GM21515 (cell line): ENCODE measurements at regions not wholly inside any gene's neighbourhood (a gene's known extent, or its start where the extent isn't known, plus 50 kb on each side); places are given as distances from the start of the nearest gene placed in this dataset.
"Not testable (repeated sequence)": the region's sequence is repeated elsewhere in the genome, so short reads cannot be mapped to it uniquely, and the experiment has no call there.

Experiments used
- ATAC-seq: cut with Tn5 transposase; IDR thresholded peaks from one replicate; pipeline ENCODE4 v1.9.1; 2021; ENCODE audit not compliant: unreplicated experiment

DNA sequence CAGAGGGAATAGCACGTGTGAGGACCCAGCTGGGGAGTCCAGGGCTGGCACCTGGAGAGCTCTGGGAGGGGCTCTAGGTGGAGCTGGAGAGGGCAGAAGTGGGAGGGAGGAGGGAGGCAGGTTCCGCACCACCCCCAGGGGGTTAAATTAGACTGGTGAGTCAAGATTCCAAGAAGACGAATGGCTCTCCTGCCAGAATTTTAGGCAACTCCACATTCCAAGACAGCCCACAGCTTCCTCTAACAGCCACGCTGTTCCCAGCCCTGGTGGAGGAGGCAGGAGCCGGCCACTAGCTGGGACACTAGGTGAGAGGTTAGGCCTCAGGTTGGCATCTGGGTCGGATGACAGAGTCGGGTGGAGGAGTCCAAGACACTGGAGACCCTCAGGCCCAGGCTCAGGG, 60.2 kb downstream of the TFAP2C start:
- ATAC-seq: no peak

DNA sequence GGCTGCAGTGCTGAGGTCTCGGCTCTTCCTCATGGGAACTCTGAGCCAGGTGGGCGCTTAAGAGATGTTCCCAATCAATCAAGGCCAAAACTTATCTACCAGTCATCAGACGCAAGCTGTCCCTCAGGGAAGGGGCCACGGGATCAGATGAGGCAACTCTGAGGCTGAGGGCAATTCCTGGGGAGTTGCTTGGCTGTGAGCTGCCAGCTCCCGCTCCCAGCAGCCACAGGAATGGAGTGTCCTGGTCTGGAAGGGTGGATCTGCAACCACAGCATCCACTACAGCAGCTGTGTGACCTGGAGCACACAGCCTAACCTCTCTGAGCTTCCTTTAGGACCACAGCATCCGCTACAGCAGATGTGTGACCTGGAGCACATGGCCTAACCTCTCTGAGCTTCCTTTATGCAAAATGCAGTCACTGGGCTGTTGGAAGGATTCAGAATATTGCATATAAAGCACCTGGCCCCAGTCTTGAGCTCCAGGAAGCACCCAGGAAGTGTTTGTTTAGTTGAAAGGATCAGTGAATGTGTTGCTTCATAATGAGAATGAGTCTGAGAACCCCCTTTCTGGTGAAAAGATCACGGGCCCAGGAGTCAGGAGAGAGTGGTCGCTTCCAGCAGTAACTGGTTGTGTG, 60.9 kb downstream of the TFAP2C start:
- ATAC-seq: no peak

DNA sequence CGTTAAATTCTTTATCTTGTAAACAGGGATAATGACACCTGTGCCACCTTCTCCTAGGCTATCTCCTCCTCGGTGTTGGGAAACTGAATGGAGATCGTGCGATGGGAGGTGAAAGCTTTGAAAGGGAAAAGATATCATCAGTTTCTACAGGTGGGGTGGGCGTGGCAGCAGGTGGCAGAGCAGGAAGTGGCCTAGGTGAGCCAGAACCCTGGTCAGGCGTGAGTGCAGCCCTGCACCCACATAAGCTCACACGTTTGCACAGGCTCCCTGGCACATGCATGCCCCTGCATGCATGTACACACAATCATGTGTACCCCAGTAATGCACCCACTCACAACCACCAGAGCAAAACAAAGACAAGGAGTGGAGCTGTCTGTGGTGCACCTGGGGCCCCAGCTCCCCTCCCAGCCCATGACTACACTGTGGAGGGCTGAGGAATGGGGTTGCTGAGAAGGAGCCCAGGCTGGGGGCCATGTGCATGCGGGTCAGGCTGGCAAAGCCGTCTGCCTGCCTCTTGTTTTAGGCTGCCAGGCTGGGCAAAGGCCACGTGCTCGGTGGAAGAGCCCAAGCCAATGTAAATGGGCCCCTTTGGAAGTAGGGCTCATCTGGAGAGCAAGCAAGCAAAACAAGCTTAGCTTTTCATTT, 61.5 kb downstream of the TFAP2C start:
- no peak for ATAC-seq

DNA sequence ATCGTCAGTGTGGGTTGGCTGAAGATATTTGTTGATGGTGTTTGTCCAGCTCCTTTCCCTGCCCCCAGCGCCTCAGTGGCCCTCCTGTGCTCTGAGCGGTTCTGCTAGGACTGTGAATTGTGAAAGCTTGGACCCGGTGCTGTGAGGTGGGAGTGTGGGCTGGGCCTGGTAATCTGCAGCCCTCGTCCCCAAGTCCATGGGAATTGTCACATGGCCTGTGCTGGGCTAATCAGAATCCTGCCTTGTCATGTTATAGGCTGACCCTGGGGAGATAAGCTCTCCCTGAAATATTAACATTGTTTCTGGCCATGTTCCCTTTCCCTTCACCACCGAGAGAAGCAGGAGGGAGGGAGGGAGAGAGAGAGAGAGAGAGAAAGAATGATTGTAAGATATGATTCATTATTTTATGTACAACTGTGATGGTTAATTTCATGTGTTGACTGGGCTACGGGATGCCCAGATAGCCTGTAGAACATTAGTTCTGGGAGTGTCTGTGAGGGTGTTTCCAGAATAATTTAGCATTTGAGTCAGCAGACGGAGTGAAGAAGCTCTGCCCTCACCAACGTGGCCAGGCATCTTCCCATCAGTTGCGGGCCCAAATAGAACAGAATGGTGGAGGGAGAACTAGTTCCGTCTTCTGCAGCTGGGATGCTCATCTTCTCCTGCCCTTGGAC, 62.4 kb downstream of the TFAP2C start:
- no peak for ATAC-seq

DNA sequence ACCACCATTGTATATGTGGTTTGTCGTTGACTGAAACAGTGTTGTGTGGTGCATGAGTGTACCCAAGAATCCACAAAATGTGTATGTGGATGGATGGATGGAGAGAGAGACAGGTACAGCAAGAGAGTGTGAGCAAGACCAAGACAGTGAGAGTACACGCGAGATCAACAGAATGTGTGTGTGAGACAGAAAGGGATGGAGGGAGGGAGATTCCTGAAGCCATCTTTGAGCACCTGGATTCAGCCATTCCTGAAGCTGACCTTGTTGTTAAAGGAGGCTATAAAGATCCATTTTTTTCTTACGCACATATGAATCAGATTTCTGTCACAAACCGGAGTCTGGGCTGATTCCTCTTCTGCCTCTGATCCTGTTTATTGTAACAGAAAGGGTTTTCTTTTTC, 64.1 kb downstream of the TFAP2C start:
- no peak for ATAC-seq

DNA sequence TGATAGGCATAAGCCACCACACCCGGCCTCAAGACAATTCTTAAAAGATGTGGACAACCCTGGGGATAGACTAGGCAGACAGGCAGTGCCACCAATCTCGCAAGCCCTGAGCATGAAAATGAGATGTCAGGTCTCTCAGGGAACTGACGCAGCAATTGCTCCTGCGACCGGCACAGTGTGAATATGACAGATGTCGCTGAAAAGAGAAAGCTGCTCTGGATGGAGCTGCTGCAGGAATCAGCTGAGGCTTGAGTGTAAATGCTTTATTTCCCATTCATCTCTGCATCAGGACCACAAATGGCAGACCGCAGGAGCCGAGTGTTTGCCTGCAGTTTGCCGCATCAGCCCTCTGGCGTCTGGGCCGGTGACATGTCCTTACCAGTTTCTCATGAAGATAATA, 68.4 kb downstream of the TFAP2C start:
- ATAC-seq: no peak

DNA sequence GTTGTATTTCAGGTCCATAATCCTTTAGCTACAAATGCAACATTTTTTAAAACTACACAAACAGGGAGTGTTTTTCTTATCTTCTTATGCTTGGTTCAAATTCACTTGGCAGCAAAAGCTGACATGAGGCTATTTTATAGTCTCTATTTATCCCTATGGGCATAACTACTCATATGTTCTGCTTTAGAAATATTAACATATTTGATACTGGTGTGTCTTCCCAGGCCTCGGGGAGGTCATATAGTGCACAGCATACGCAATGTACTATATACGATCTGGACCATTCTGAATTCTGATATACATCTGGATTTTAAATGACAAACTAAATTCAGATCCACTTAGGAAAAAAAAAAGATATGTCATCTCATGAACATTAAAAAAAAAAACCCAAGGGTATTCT, 69.2 kb downstream of the TFAP2C start:
- ATAC-seq: no peak

DNA sequence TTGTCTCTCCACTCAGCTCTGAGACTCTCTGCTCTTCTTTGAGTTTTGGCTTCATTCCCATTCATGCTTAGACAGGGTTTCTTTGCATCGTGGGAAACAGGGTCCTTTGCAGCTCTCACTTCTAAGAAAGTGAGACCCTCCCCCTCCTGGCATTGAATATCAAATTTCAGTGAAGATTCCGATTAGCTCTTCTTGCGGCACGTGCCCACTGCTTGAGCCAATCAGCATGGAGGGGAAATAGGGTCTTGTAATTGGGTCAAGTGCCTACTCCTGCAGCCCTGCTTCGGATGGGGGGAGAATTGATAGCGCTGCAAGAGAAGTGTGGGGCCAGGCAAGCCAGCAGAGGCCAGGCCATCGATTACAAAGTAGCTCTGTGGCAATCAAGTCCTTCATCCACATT, 69.6 kb downstream of the TFAP2C start:
- no peak for ATAC-seq

DNA sequence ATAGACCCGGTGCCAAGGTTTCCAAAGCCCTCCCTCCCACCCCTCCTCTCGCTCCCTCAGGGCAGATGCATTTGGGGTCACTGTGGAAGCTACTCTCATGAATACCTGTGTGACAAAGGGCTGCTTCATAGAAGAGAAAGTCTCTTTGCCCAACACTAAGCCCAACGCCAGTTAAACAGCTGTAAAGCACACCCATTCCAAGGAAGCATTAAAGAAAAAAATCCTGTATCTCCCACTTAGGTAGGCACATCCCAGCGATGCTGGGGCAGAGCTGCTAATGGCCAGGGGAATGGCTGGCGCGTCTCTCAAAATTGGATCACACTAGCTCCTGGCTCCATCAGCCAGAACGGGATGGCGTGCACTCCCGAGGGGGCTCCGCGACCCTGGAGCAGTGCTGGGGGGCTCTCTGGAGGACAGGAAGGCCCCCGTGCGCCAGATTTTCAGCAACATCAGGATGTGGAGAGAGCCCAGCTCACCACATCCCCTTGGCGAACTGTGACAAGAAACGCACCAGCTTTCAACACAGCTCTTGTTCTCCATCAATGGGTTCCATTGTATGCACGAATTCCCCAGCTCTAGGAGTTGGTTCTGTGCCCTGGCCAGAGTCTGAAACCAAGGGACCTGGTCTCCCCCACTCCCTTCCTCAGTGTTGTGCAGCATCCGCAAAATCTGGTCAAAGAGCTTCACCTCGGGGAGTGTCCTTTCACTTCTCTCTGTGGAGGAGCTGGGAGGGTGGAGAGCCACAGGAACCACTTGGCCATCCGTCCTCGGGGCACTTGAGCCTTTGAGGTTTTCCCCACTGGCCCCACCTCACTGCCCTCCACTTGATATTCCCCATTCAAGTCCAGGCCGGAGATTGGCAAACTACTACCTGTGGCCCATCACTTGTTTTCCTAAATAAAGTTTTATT, 74.1 kb downstream of the TFAP2C start:
- ATAC-seq: no peak

DNA sequence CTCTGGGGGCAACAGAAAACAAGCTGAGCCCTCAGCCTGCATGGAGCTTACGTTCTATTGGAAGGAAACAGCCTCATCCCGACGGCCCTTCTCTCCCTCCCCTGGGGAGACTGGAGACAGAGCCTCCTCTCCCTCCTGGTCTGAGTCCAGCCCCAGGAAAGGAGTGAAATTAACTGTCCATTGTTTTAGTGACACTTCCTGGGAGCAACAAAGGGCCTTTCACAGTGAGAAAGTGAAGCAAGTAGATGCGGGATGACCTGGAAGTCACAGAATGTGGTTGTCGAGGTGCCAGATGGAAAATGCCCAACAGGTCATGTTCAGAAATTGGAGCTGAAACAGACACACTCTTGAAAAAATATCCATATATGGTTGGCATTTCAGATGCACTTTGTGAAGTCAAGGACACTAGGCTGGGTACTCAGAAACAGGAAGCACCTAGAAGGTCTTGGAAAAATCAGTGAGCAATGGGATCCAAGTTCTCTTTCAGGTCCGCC, 77.8 kb downstream of the TFAP2C start:
- ATAC-seq: no peak

DNA sequence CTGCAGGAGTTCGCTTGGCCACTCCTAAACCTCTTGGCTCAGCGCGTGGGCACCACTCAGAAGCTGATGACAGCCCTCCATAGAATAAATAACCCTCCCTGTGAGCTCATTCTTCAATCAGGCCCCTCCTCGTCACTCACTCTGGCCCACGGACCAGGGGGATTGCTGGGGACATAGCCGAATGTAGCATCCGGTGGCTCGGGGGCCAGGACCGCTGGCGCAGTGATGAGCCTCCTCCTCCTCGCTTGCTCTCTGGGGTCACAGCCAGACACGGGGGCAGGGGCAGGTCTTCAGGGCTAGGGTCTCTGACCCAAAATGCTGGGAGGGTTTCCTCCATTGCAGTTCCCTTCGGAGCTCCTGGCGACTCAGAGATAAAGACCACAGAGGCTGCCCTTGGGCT, 79.9 kb downstream of the TFAP2C start:
- no peak for ATAC-seq

DNA sequence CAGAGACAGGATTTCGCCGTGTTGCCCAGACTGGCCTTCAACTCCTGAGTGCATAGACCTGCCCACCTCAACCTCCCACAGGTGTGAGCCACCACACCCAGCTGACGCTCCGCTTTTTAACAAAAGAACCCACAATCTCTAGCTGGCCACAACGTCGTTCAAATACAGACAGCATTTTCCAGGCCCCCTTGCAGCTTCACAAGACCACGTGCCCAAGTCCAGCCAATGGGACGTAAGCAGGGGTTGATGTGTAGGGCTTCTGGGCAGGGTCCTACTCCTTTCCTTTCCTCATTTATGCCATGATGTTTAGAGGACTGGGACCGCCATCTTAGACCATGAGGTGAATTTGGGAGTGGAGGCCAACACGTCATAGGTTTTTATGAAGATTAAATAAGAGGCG, 81.0 kb downstream of the TFAP2C start:
- no peak for ATAC-seq

- not testable (repeated sequence) for ATAC-seq
Measured at GRCh38 chr20:56710577-56710976, 81.5 kb downstream of the TFAP2C start.

DNA sequence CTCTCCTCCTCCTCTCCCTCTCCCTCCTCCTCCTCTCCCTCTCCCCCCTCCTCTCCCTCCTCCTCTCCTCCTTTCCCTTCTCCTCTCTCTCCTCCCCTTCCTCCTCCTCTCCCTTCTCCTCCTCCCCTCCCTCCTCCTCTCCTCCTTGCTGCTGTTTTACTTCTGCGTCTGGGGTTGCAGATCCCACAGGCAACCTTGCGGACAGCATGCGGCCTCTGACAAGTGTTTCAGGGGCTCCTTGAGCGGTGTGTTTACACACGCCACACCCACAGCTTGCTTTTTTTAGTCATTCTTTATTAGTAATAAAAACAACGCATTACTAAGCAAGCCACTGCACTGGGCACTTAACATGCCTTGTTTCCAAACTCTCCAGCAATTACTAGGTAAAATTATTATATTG, 81.9 kb downstream of the TFAP2C start:
- no peak for ATAC-seq

DNA sequence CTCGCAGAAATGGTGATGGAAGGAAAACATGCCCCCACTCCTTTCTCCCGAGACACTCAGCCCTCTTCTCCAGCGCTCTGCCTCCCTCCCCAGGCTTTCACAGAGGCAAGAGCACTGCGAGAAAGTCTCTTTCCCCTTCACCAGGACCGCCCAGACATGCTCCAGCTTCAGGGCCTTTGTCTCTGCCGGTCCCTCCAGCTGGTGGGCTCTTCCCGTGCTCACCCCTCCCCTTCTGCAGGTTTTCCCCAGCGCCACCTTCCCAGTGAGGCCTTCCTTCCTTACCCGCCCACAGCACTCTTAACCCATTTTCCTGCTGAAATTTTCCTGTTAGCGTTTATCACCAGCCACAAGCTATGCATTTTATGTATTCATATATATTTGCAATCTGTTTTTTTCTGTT, 86.2 kb downstream of the TFAP2C start:
- no peak for ATAC-seq

GRCh38 chr20:56715902-56716519, 86.9 kb downstream of the TFAP2C start:
- ATAC-seq: no peak

- no peak for ATAC-seq
Measured at GRCh38 chr20:56716806-56717205, 87.7 kb downstream of the TFAP2C start.

DNA sequence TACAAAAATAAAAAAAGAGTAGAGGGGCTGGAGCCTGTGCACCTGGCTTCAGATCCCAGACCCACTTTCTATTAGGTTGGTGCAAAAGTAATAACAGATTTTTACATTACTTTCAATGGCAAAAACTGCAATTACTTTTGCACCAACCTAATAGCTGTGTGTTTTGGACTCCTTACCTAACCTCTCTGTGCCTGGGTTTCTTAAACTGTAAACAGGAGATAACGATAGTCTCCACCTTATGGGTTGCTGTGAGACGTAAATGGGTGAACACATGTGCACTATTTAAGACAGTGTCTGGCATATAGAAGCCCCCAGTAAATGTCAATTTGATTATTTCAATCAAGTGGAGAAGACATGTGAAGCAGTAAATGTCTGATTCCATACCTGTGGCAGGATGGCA, 89.7 kb downstream of the TFAP2C start:
- no peak for ATAC-seq

DNA sequence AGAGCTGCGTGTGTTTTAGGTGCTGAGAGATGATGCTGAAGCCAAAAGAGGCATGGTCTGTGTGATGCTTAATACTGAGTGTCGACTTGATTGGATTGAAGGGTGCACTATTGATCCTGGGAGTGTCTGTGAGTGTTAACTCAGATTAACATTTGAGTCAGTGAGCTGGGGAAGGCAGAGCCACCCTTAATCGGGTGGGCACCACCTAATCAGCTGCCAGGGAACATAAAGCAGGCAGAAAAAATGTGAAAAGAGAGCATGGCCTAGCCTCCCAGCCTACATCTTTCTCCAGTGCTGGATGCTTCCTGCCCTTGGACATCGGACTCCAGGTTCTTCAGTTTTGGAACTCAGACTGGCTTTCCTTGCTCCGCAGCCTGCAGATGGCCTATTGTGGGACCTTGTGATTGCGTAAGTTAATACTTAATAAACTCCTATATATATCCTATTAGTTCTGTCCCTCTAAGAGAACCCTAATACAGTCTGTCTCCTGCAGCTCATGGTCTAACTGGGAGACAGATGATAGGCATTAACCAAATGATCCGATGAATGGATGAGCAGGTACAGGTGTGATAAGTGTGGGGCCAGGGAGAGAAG, 91.6 kb downstream of the TFAP2C start:
- ATAC-seq: no peak

GRCh38 chr20:56722042-56722441, 92.9 kb downstream of the TFAP2C start:
- no peak for ATAC-seq

- ATAC-seq: no peak
Measured at GRCh38 chr20:56723331-56723730, 94.2 kb downstream of the TFAP2C start.
